HEK293 (cell line): ENCODE measurements at regions not wholly inside any gene's neighbourhood (a gene's known extent, or its start where the extent isn't known, plus 50 kb on each side); places are given as distances from the start of the nearest gene placed in this dataset.

Experiments used
- CTCF ChIA-PET: fragments of 350-600 bp; formaldehyde crosslinking; extraction: SDS; loops from one replicate; lab custom pipeline; 2021; ENCODE audit warnings: antibody characterized with exemption; lab: Yijun Ruan, JAX
- POLR2A ChIA-PET: fragments of 300-600 bp; formaldehyde crosslinking; extraction: SDS; loops from one replicate; lab custom pipeline; 2020; ENCODE audit warnings: antibody characterized with exemption, inconsistent platforms; lab: Yijun Ruan, JAX
- H3K27ac ChIP-seq: fragments of 200-500 bp; sonication (Bioruptor generic); 2 replicates; pipeline ENCODE4 v1.5.1; 2014; ENCODE audit warnings: low read depth, low read length, control low read depth, inconsistent platforms; ENCODE audit errors: extremely low read depth
- H3K36me3 ChIP-seq, 2 experiments: fragments of 200-500 bp in 1 of 2; sonication (Bioruptor generic) in 1 of 2; 1 replicate in 1 of 2; 2 replicates in 1 of 2; pipeline ENCODE4 v1.5.1; 2014 to 2017; ENCODE audit warnings: inconsistent platforms in 2 of 2, low read length in 2 of 2; ENCODE audit not compliant: control insufficient read depth in 2 of 2, insufficient read depth in 1 of 2
- H3K4me1 ChIP-seq: fragments of 200-500 bp; sonication (Bioruptor generic); 2 replicates; pipeline ENCODE4 v1.5.1; 2014; ENCODE audit warnings: mild to moderate bottlenecking, low read length, inconsistent platforms; ENCODE audit not compliant: control insufficient read depth, insufficient read depth
- H3K4me3 ChIP-seq: 2 replicates; pipeline ENCODE4 v1.5.1; 2011; ENCODE audit warnings: low read depth, mild to moderate bottlenecking, control low read depth, low read length, moderate library complexity
- H3K9me3 ChIP-seq: fragments of 200-500 bp; sonication (Bioruptor generic); 2 replicates; pipeline ENCODE4 v1.5.1; 2014; ENCODE audit warnings: low read depth, low read length, inconsistent platforms; ENCODE audit not compliant: control insufficient read depth, insufficient read depth
- BCL11A ChIP-seq: fragments of 450-650 bp; formaldehyde crosslinking; IDR thresholded peaks from 2 replicates; pipeline ENCODE4 v1.5.1; 2016; ENCODE audit warnings: low read depth, missing biosample characterization, missing genetic modification characterization
- BCL11B ChIP-seq: fragments of 450-650 bp; formaldehyde crosslinking; IDR thresholded peaks from 2 replicates; pipeline ENCODE4 v1.5.1; 2016; ENCODE audit warnings: low read depth, missing biosample characterization, missing genetic modification characterization
- GFI1B ChIP-seq: fragments of 450-650 bp; formaldehyde crosslinking; IDR thresholded peaks from 2 replicates; pipeline ENCODE4 v1.5.1; 2016; ENCODE audit warnings: missing biosample characterization, missing genetic modification characterization
- GLIS1 ChIP-seq: fragments of 450-650 bp; formaldehyde crosslinking; IDR thresholded peaks from 2 replicates; pipeline ENCODE4 v1.5.1; 2016; ENCODE audit warnings: missing biosample characterization, missing genetic modification characterization
- KLF7 ChIP-seq: fragments of 450-650 bp; formaldehyde crosslinking; IDR thresholded peaks from 2 replicates; pipeline ENCODE4 v1.5.1; 2016; ENCODE audit warnings: missing biosample characterization, missing genetic modification characterization, borderline replicate concordance
- KLF9 ChIP-seq: fragments of 450-650 bp; formaldehyde crosslinking; IDR thresholded peaks from 2 replicates; pipeline ENCODE4 v1.5.1; 2016; ENCODE audit warnings: missing biosample characterization, missing genetic modification characterization, low read depth
- SCRT2 ChIP-seq: fragments of 450-650 bp; formaldehyde crosslinking; IDR thresholded peaks from 2 replicates; pipeline ENCODE4 v1.5.1; 2016; ENCODE audit warnings: missing biosample characterization, missing genetic modification characterization
- YY2 ChIP-seq: fragments of 450-650 bp; formaldehyde crosslinking; IDR thresholded peaks from 2 replicates; pipeline ENCODE4 v1.5.1; 2016; ENCODE audit warnings: missing biosample characterization, missing genetic modification characterization
- ZBTB48 ChIP-seq: fragments of 450-650 bp; formaldehyde crosslinking; IDR thresholded peaks from 2 replicates; pipeline ENCODE4 v1.5.1; 2016; ENCODE audit warnings: missing biosample characterization, missing genetic modification characterization
- ZBTB49 ChIP-seq: fragments of 450-650 bp; formaldehyde crosslinking; IDR thresholded peaks from 2 replicates; pipeline ENCODE4 v1.5.1; 2016; ENCODE audit warnings: missing biosample characterization, missing genetic modification characterization, low read depth
- ZNF10 ChIP-seq: fragments of 450-650 bp; formaldehyde crosslinking; IDR thresholded peaks from 2 replicates; pipeline ENCODE4 v1.5.1; 2017; ENCODE audit warnings: missing biosample characterization, missing genetic modification characterization
- ZNF132 ChIP-seq: fragments of 450-650 bp; formaldehyde crosslinking; IDR thresholded peaks from 2 replicates; pipeline ENCODE4 v1.5.1; 2017; ENCODE audit warnings: missing biosample characterization, missing genetic modification characterization, borderline replicate concordance
- ZNF169 ChIP-seq: fragments of 450-650 bp; formaldehyde crosslinking; IDR thresholded peaks from 2 replicates; pipeline ENCODE4 v1.5.1; 2016; ENCODE audit warnings: missing biosample characterization, missing genetic modification characterization
- ZNF174 ChIP-seq: fragments of 450-650 bp; formaldehyde crosslinking; IDR thresholded peaks from 2 replicates; pipeline ENCODE4 v1.5.0; 2017; ENCODE audit warnings: missing biosample characterization, mild to moderate bottlenecking, missing genetic modification characterization
- ZNF274 ChIP-seq, 2 experiments: fragments of 200-500 bp in 1 of 2; fragments of 450-650 bp in 1 of 2; sonication (Bioruptor generic) in 1 of 2; formaldehyde crosslinking in 1 of 2; IDR thresholded peaks; 2 replicates each; pipeline versions ENCODE4 v1.5.1 to v1.6.1; 2014 to 2016; ENCODE audit warnings: borderline replicate concordance in 1 of 2, inconsistent platforms in 1 of 2, low read length in 1 of 2, missing biosample characterization in 1 of 2, missing genetic modification characterization in 1 of 2
- ZNF341 ChIP-seq: fragments of 450-650 bp; formaldehyde crosslinking; IDR thresholded peaks from 2 replicates; pipeline ENCODE4; 2016; ENCODE audit warnings: low read depth, missing biosample characterization, missing genetic modification characterization
- ZNF416 ChIP-seq: fragments of 450-650 bp; formaldehyde crosslinking; IDR thresholded peaks from 2 replicates; pipeline ENCODE4 v1.5.1; 2016; ENCODE audit warnings: missing biosample characterization, missing genetic modification characterization
- ZNF560 ChIP-seq: fragments of 450-650 bp; formaldehyde crosslinking; IDR thresholded peaks from 2 replicates; pipeline ENCODE4 v1.5.1; 2017; ENCODE audit warnings: missing biosample characterization, missing genetic modification characterization, borderline replicate concordance
- ZNF600 ChIP-seq: fragments of 450-650 bp; formaldehyde crosslinking; IDR thresholded peaks from 2 replicates; pipeline ENCODE4 v1.5.1; 2016; ENCODE audit warnings: missing biosample characterization, missing genetic modification characterization
- ZNF645 ChIP-seq: fragments of 450-650 bp; formaldehyde crosslinking; IDR thresholded peaks from 2 replicates; pipeline ENCODE4; 2016; ENCODE audit warnings: missing biosample characterization, missing genetic modification characterization
- ZSCAN30 ChIP-seq: fragments of 450-650 bp; IDR thresholded peaks from 2 replicates; pipeline ENCODE4 v1.5.1; 2018; ENCODE audit warnings: missing biosample characterization, mild to moderate bottlenecking, missing genetic modification characterization, moderate library complexity
- ZSCAN4 ChIP-seq: fragments of 450-650 bp; formaldehyde crosslinking; IDR thresholded peaks from 2 replicates; pipeline ENCODE4 v1.5.1; 2017; ENCODE audit warnings: missing biosample characterization, missing genetic modification characterization
- TF ChIP-seq, protein P1 (sequence below): fragments of 450-650 bp; formaldehyde crosslinking; IDR thresholded peaks from 2 replicates; pipeline ENCODE4 v1.5.1; 2017; ENCODE audit warnings: missing biosample characterization, missing genetic modification characterization

- Histone ChIP-seq H3K4me1 (no peaks in the 10 kb centered on the region), H3K9me3 (no peaks in the 10 kb centered on the region), H3K36me3 (no peaks in the 10 kb centered on the region), H3K4me3 (no peak overlapping the region), H3K27ac (no peak overlapping the region)
- POLR2A ChIA-PET = no interaction called here
- CTCF ChIA-PET = no interaction called here
- TF ChIP-seq GLIS1 (tag by site-specific recombination) (no peak), KLF9 (no peak), ZNF645 (tag by site-specific recombination) (no peak), ZBTB49 (no peak)
These were observed 2354.7 kb upstream of the RAG2 start for GRCh38 chr11:38952698-38953097.

DNA sequence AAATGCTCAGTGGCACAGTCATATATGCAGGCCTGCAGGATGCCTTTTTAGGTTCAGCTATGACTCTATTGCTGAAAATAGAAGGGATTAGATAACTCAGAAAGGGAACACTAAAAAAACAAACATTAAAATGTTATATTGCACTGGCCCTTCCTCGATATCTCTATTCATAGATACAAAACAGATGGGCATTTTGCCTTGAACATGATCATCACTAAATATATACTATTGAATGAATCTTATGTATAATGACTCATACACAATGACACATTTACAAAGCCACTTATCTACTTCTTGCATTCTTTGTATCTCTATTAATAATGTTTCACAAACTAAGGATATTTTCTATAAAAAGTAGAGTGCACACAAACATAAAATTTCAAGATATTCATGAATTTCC lies 2352.8 kb upstream of the RAG2 start:
- Histone ChIP-seq H3K4me1 (no peaks in the 10 kb centered on the region), H3K36me3 (no peaks in the 10 kb centered on the region), H3K27ac (no peak overlapping the region), H3K9me3 (no peaks in the 10 kb centered on the region), H3K4me3 (no peak overlapping the region)
- ChIA-PET POLR2A (no interaction called here), CTCF (no interaction called here)
- TF ChIP-seq ZNF274 (IDR thresholded peaks at IDR 0.05; ENCODE audit: low read length) (no peak), ZNF274 (tag by site-specific recombination; IDR thresholded peaks at IDR 0.05; ENCODE audit: borderline replicate concordance) (no peak), ZSCAN30 (tag by site-specific recombination) (no peak), KLF7 (tag by site-specific recombination) (no peak), GFI1B (tag by site-specific recombination) (no peak), ZNF341 (tag by site-specific recombination) (no peak), ZSCAN4 (no peak), ZNF600 (no peak), ZNF560 (tag by site-specific recombination) (no peak)
- TF ChIP-seq, protein P1, sequence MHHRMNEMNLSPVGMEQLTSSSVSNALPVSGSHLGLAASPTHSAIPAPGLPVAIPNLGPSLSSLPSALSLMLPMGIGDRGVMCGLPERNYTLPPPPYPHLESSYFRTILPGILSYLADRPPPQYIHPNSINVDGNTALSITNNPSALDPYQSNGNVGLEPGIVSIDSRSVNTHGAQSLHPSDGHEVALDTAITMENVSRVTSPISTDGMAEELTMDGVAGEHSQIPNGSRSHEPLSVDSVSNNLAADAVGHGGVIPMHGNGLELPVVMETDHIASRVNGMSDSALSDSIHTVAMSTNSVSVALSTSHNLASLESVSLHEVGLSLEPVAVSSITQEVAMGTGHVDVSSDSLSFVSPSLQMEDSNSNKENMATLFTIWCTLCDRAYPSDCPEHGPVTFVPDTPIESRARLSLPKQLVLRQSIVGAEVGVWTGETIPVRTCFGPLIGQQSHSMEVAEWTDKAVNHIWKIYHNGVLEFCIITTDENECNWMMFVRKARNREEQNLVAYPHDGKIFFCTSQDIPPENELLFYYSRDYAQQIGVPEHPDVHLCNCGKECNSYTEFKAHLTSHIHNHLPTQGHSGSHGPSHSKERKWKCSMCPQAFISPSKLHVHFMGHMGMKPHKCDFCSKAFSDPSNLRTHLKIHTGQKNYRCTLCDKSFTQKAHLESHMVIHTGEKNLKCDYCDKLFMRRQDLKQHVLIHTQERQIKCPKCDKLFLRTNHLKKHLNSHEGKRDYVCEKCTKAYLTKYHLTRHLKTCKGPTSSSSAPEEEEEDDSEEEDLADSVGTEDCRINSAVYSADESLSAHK (tag by site-specific recombination) = no peak

- POLR2A ChIA-PET = no interaction called here
These were observed 2350.4 kb upstream of the RAG2 start for GRCh38 chr11:38948392-38948791.

More at GRCh38 chr11:38948392-38948791, 2350.4 kb upstream of the RAG2 start:
- Histone ChIP-seq H3K9me3 (no peaks in the 10 kb centered on the region), H3K4me1 (no peaks in the 10 kb centered on the region), H3K36me3 (no peaks in the 10 kb centered on the region), H3K27ac (no peak overlapping the region), H3K4me3 (no peak overlapping the region)
- TF ChIP-seq ZNF174 (tag by site-specific recombination) (no peak), BCL11B (tag by site-specific recombination) (no peak), ZNF169 (tag by site-specific recombination) (no peak), SCRT2 (no peak), ZNF10 (tag by site-specific recombination) (no peak), ZBTB48 (tag by site-specific recombination) (no peak), ZNF416 (tag by site-specific recombination) (no peak), BCL11A (tag by site-specific recombination) (no peak), ZNF132 (no peak), KLF9 (no peak), YY2 (no peak)
- CTCF ChIA-PET = no interaction called here
